Astrocyte of the spinal cord (primary cell): ENCODE measurements at regions not wholly inside any gene's neighbourhood (a gene's known extent, or its start where the extent isn't known, plus 50 kb on each side); places are given as distances from the start of the nearest gene placed in this dataset.

Experiments used
- DNase-seq: peaks from one replicate; pipeline ENCODE4 v3.0.0; 2011; ENCODE audit warnings: low read depth, low spot score
- H3K4me3 ChIP-seq: 2 replicates; pipeline ENCODE4 v1.5.1; 2011; ENCODE audit warnings: low read depth, mild to moderate bottlenecking, low read length, moderate library complexity
- in situ Hi-C: cut with HindIII; loops from 2 replicates; pipeline ENCODE4 v1.10.0; 2017; ENCODE audit warnings: low sequenced_read_pairs
- TF ChIP-seq, protein P1 (sequence below): IDR thresholded peaks from 2 replicates; pipeline ENCODE4 v1.5.1; 2012; ENCODE audit warnings: low read depth, mild to moderate bottlenecking, low read length, inconsistent platforms

DNA sequence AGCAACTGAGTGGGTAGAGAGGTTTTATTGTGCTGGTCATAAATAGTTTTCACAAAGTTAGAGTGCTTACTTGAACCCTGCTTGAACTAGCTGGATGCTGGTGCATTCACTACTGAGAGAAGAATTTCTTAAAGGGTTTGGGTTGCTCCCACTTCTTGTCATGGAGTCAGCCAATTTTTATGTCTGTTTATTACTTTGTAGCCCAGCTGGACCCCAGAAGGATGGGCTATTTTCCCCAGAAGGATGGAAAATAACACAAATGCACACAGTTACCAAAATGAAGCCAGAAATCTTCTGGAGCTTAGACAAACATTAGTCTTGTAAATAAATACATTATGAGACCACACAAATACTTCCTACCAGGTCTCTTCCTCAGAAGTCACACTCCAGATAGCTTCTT, 480.8 kb upstream of the TNC start:
- TF ChIP-seq, protein P1, sequence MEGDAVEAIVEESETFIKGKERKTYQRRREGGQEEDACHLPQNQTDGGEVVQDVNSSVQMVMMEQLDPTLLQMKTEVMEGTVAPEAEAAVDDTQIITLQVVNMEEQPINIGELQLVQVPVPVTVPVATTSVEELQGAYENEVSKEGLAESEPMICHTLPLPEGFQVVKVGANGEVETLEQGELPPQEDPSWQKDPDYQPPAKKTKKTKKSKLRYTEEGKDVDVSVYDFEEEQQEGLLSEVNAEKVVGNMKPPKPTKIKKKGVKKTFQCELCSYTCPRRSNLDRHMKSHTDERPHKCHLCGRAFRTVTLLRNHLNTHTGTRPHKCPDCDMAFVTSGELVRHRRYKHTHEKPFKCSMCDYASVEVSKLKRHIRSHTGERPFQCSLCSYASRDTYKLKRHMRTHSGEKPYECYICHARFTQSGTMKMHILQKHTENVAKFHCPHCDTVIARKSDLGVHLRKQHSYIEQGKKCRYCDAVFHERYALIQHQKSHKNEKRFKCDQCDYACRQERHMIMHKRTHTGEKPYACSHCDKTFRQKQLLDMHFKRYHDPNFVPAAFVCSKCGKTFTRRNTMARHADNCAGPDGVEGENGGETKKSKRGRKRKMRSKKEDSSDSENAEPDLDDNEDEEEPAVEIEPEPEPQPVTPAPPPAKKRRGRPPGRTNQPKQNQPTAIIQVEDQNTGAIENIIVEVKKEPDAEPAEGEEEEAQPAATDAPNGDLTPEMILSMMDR, result no peak
- DNase-seq, result no peak
- in situ Hi-C loops, result loop anchor here (10.0 kb wide), 1 partner anchor 566 kb away; no protein-coding TSS in a partner anchor
- H3K4me3 ChIP-seq, result no peak overlapping the region

DNA sequence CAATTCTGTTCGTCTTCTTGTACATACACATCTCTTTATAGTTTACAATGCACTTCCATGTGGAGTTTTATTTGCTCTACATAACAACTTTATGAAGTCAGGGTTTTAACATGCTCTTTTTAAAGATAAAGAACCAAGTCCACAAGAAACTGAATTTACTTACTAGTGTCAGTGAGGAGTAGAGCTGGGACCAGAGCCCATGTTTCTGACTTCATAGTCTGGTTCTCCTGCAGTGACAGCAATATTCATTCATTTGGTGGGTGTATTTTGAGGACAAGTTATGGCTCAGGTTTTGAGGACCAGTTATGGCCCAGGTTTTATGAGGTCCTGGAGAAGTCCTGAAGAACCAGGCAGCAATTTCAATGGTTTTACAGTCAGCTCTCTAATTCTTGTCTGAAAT, 481.9 kb upstream of the TNC start:
- H3K4me3 ChIP-seq, result no peak overlapping the region
- TF ChIP-seq, protein P1, result no peak
- in situ Hi-C loops, result loop anchor here (10.0 kb wide), 1 partner anchor 565 kb away; no protein-coding TSS in a partner anchor
- no peak for DNase-seq

- no peak for DNase-seq
- TF ChIP-seq, protein P1, result no peak
- no peak overlapping the region for H3K4me3 ChIP-seq
- in situ Hi-C loops, result no loop called here
Observed at GRCh38 chr9:115601434-115601833, 483.5 kb upstream of the TNC start.

DNA sequence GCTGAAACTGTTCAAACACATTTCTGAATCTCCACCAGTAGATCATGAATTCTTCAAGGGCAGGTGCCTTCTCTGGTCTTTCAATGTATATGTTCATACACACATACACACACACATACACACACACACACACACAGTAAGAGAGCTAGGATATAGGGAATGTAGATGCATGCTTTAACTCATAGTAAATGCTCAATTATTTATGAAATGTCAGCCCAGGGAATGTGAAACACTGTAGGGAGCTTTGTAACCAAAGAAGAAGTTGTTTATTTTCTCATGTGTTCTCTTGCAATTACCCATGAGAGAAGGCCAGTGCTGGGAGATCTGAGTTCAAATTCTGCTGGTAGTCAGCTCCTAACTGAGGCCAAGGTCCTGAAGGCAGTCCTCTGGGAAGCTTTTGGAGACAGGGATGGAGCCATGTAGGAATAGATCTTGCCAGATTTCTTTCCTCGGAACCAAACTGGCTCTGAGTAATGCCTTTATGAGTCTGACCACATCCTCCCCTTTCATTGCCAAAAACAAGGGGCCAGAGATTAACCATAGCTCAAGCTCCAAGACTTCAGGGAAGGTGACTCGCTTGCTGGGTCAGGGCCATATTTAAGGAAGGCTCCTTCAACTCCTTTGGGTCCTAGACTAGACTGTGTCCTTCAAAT, 487.0 kb upstream of the TNC start:
- peak; percentile 93 for DNase-seq
- TF ChIP-seq, protein P1, result no peak
- no peak overlapping the region for H3K4me3 ChIP-seq
- in situ Hi-C loops, result no loop called here

DNA sequence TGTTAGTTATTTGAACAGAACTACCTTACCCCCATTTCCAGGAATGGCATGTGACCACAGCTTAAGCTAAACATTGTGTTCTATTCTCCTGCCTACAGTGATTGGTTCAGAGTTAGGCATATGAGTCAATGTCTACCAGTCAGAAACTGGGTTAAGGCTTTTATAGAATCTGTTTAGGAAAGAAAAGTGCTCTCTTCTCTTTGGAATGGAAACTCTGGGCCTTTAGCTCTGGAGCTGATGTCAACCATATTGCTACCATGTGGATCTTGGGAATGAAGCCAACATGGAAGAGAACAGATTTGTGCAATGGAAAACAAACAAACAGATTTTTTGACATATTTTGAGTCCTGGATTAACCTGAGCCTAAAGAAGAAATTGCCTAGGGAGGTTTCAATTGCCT, 488.9 kb upstream of the TNC start:
- no peak overlapping the region for H3K4me3 ChIP-seq
- TF ChIP-seq, protein P1, result no peak
- in situ Hi-C loops, result no loop called here
- no peak for DNase-seq

DNA sequence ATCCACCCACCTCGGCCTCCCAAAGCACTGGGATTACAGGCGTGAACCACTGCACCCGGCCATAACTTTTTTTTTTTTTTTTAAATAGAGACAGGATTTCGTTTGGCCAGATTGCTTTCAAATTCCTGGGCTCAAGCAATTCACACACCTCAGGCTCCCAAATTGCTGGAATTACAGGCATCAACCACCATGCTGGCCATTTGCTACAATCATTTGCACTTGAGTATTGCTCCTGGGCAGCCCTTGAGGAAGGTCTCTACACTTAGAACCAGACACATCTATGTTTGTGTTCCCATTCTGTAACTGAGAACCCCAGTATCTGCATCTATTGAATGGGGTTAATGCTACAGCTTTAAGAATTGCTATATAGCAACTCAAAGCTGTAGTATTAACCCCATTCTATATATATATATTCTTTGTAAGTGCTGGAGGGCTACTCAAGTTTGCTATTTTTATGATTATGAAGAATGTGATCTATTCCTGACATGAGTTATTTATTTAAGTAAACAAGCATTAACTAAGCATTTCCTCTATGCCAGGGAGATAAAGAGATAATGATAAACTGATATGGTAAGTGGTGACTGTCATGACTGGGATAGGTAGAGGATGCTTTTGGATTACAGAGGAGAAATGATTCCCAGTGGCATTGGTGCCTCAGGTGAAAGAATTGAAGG, 496.5 kb upstream of the TNC start:
- in situ Hi-C loops, result no loop called here
- no peak overlapping the region for H3K4me3 ChIP-seq
- TF ChIP-seq, protein P1, result no peak
- no peak for DNase-seq
